GM10248 (cell line): ENCODE measurements at regions not wholly inside any gene's neighbourhood (a gene's known extent, or its start where the extent isn't known, plus 50 kb on each side); places are given as distances from the start of the nearest gene placed in this dataset.

Experiments
- CTCF ChIA-PET: fragments of 300-600 bp; sonication (Branson Sonifier 250); formaldehyde crosslinking; extraction: SDS; loops from one replicate; lab custom pipeline; 2021; ENCODE audit warnings: antibody characterized with exemption; lab: Yijun Ruan, JAX
- POLR2A ChIA-PET: fragments of 350-650 bp; sonication (Branson Sonifier 250); formaldehyde crosslinking; extraction: SDS; loops from one replicate; lab custom pipeline; 2020; ENCODE audit warnings: antibody characterized with exemption; lab: Yijun Ruan, JAX
- DNase-seq: peaks from one replicate; pipeline ENCODE4 v3.0.0; 2012; ENCODE audit errors: extremely low spot score
- TF ChIP-seq, protein P1 (sequence below): IDR thresholded peaks from 2 replicates; pipeline ENCODE4 v1.5.1; 2012; ENCODE audit warnings: mild to moderate bottlenecking, low read depth; ENCODE audit errors: extremely low read depth, missing control alignments, control extremely low read depth

DNA sequence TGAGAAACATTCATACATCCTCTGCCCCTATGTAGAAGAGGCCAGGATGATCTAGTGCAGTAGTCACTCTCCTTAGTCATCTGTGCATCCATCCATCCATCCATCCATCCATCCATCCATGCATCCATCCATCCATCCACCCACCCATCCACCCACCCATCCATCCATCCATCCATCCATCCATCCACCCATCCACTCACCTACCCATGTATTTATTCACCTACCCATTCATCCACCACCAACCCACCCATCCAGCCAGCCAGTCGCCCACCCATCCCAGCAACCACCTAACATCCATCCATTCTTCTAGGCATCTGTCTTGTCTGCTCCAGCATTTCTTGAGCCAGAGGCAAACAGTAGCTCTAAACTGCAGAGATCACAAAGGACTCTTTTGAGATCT is 87.1 kb downstream of the MSX2 start:
- CTCF ChIA-PET, result interaction anchor here (3.5 kb wide), 1 partner anchor 17 kb away, joined by 17 read pairs; no protein-coding TSS in a partner anchor
- no peak for DNase-seq
- POLR2A ChIA-PET, result no interaction called here
- TF ChIP-seq, protein P1, sequence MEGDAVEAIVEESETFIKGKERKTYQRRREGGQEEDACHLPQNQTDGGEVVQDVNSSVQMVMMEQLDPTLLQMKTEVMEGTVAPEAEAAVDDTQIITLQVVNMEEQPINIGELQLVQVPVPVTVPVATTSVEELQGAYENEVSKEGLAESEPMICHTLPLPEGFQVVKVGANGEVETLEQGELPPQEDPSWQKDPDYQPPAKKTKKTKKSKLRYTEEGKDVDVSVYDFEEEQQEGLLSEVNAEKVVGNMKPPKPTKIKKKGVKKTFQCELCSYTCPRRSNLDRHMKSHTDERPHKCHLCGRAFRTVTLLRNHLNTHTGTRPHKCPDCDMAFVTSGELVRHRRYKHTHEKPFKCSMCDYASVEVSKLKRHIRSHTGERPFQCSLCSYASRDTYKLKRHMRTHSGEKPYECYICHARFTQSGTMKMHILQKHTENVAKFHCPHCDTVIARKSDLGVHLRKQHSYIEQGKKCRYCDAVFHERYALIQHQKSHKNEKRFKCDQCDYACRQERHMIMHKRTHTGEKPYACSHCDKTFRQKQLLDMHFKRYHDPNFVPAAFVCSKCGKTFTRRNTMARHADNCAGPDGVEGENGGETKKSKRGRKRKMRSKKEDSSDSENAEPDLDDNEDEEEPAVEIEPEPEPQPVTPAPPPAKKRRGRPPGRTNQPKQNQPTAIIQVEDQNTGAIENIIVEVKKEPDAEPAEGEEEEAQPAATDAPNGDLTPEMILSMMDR, result no peak

DNA sequence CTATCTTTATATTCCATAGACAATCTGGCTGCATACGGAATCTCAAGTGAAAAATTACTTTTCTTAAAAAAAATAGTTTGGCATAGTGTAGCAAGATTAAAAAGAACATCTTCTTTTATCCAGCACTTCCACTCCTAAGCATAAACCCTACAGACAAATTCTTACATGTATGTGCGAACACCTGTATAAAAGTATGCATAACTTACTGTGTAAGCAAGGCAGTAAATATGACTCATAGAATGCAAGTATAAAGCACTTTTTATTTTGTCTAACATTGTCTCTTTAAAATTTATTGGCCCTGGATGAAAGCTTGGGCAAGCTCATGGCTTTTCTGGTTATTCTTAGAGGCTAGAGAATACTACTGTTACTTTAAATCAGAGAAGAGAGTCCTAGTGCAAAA is 86.4 kb downstream of the MSX2 start:
- TF ChIP-seq, protein P1, result no peak
- POLR2A ChIA-PET, result no interaction called here
- DNase-seq, result no peak
- CTCF ChIA-PET, result interaction anchor here (1.3 to 3.5 kb wide), 2 partner anchors 16 to 22 kb away, joined by 4 to 17 read pairs; no protein-coding TSS in a partner anchor

DNA sequence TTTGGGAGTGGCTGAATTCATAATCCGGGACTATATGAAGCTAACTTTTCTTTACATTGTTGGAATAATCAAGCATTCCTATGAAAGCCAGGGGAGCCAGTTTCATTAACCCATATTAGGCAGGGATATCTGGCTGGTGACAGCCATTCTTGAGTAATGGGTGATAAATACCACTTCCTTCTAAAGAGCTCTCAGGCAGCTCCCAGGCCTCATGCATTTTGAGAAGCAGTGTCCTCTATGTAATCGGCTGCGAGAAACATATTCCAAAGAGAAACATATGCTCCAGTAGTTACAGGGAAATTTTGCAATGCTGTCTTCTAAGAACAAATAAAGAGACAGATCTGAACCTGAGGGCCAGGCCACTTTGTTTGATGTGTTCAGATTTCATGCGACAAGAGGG is 83.1 kb downstream of the MSX2 start:
- DNase-seq, result no peak
- CTCF ChIA-PET, result interaction anchor here (2.5 kb wide), 1 partner anchor 14 kb away, joined by 12 read pairs; no protein-coding TSS in a partner anchor
- POLR2A ChIA-PET, result no interaction called here
- TF ChIP-seq, protein P1, result no peak

DNA sequence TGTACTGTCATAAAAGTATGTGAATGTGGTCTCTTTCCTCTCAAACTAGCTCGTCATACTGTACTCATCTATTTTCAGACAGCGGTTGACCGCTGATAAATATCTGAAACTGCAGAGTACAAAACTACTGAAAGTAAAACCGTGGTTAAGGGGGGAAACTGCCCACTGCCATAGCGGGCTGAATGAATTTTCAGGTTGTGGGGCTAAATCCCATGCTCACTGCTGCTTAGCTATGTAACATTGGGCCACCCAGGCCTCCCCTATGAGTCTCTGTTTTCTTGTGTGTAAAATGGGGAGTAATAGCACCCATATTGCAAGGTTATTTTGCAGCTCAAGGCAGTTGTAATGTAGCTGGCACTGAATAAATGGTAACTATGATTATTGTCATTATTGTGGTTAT is 82.3 kb downstream of the MSX2 start:
- ChIA-PET POLR2A (no interaction called here), CTCF (interaction anchor here (1.2 to 2.5 kb wide), 3 partner anchors 9 to 13 kb away, joined by 3 to 12 read pairs (median 4); no protein-coding TSS in a partner anchor)
- TF ChIP-seq, protein P1, result no peak
- no peak for DNase-seq

DNA sequence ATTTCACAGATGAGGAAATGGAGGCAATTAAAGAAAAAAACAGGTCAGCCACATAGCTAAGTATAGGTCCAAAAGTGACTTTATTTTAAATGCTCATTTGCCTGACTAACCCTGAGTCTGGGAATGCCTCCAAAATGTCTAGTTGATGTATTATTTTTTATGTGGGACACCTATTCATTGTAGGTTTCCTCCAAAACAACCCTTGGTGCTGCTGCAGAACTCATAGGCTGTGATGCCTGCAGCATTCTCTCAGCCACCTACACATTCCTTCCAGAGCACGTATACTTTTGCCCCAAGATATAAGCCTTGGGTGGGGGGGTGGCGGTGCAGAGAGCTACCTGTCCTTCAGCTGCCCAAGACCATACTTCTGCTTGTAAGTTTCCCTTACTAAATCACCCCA is 77.4 kb downstream of the MSX2 start:
- TF ChIP-seq, protein P1, result no peak
- ChIA-PET CTCF (interaction anchor here (1.0 to 1.6 kb wide), 2 partner anchors 8 to 24 kb away, joined by 3 read pairs; no protein-coding TSS in a partner anchor), POLR2A (no interaction called here)
- no peak for DNase-seq

DNA sequence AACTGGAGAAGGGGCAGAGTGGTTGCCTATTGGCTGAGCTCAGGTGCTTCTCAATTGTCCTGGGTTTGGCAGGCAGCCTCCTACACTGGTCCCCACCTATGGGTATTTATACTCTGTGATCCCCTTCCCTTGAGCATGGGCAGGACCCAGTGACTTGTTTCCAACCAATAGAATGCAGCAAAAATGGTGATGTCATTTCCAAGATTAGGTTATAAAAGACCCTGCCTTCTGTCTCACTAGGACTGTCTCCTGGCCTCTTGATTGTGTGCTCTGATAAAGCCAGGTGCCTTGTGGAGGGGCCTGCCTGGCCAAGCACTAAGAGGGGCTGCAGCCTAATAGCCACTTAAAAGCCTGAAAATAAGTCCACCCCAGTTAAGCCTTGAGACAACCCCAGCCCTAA is 76.1 kb downstream of the MSX2 start:
- ChIA-PET CTCF (interaction anchor here (1.0 to 1.6 kb wide), 3 partner anchors 23 to 468 kb away, joined by 3 to 5 read pairs (median 3); no protein-coding TSS in a partner anchor), POLR2A (no interaction called here)
- no peak for DNase-seq
- TF ChIP-seq, protein P1, result no peak
